B cell (primary cell): ENCODE measurements at regions not wholly inside any gene's neighbourhood (a gene's known extent, or its start where the extent isn't known, plus 50 kb on each side); places are given as distances from the start of the nearest gene placed in this dataset.

Experiments used
- EZH2 ChIP-seq: IDR thresholded peaks from 2 replicates; pipeline ENCODE4 v1.6.1; 2012; ENCODE audit warnings: borderline replicate concordance, low read depth, mild to moderate bottlenecking, moderate library complexity, low read length; ENCODE audit not compliant: insufficient read depth, poor library complexity, severe bottlenecking
- TF ChIP-seq, protein P1 (sequence below): fragments of 200-600 bp; IDR thresholded peaks from one replicate; pipeline ENCODE4 v1.8.0; 2022; ENCODE audit warnings: antibody characterized with exemption, mild to moderate bottlenecking

GRCh38 chr21:19692231-19692630 lies 1288.6 kb upstream of the TMPRSS15 start:
- TF ChIP-seq, protein P1, sequence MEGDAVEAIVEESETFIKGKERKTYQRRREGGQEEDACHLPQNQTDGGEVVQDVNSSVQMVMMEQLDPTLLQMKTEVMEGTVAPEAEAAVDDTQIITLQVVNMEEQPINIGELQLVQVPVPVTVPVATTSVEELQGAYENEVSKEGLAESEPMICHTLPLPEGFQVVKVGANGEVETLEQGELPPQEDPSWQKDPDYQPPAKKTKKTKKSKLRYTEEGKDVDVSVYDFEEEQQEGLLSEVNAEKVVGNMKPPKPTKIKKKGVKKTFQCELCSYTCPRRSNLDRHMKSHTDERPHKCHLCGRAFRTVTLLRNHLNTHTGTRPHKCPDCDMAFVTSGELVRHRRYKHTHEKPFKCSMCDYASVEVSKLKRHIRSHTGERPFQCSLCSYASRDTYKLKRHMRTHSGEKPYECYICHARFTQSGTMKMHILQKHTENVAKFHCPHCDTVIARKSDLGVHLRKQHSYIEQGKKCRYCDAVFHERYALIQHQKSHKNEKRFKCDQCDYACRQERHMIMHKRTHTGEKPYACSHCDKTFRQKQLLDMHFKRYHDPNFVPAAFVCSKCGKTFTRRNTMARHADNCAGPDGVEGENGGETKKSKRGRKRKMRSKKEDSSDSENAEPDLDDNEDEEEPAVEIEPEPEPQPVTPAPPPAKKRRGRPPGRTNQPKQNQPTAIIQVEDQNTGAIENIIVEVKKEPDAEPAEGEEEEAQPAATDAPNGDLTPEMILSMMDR, result no peak
- TF ChIP-seq EZH2, result no peak
